ENCODE measurements at regions not wholly inside any gene's neighbourhood (a gene's known extent, or its start where the extent isn't known, plus 50 kb on each side); places are given as distances from the start of the nearest gene placed in this dataset.

DNA sequence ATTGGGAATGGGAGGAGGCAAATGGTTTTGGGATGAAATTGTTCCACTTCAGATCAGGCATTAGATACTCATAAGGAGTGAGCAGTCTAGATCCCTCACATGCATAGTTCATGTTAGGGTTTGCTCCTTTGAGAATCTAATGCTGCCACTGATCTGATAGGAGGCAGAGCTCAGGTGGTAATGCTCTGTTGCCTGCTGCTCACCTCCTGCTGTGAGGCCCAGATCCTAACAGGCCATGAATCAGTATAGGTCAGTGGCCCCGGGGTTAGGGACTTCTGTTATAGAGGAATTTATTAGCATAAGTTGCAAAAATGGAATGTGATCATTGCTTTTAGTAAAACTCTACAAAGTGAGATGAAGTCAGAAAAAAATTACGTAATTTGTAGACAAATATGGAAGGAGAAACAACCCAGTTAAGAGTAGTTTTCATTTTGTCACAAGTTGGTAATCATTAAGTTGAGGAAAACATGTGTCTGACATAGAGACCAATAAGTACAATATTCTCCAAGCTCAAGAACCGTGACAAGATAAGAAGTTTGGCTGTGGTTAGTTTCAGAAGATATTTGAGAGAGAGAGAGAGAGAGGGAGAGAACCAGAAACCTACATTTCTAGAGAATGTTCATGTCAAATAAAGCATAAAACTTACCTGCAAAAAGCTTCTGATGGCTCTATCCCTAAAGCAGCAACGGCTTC, 689.7 kb upstream of the PRMT6 start:
- Histone ChIP-seq H3K14ac (ENCODE audit: insufficient read depth, low read length) (no peak overlapping the region), H2BK120ac (ENCODE audit: low read depth, low read length, poor library complexity, severe bottlenecking) (no peak overlapping the region), H3K79me1 (ENCODE audit: insufficient read depth, low read depth, low read length, poor library complexity, severe bottlenecking) (no peaks in the 10 kb centered on the region), H3K18ac (ENCODE audit: insufficient read length, low read depth, low read length) (no peak overlapping the region), H4K8ac (replicated peaks; ENCODE audit: insufficient read length, low read depth, low read length) (no peak overlapping the region), H3K27ac (ENCODE audit: insufficient read length, low read depth, low read length) (no peak overlapping the region), H2BK20ac (ENCODE audit: low read depth, low read length, poor library complexity, severe bottlenecking) (no peak overlapping the region), H3K23me2 (ENCODE audit: insufficient read length, low read depth, low read length, poor library complexity, severe bottlenecking) (no peaks in the 10 kb centered on the region), H2BK15ac (ENCODE audit: low read depth, low read length) (no peak overlapping the region), H3K23ac (ENCODE audit: insufficient read length, low read depth, low read length) (no peak overlapping the region), H2BK5ac (ENCODE audit: insufficient read length, low read length) (no peak overlapping the region), H2AFZ (ENCODE audit: low read length) (no peak overlapping the region), H3K79me2 (ENCODE audit: insufficient read depth, low read length) (no peaks in the 10 kb centered on the region), H3K4me2 (ENCODE audit: insufficient read depth, insufficient read length, low read length) (no peak overlapping the region), H4K5ac (ENCODE audit: insufficient read length, low read depth, low read length) (no peak overlapping the region), H4K91ac (ENCODE audit: insufficient read length, low read depth, low read length) (no peak overlapping the region), H3K56ac (ENCODE audit: insufficient read length, low read depth, low read length) (no peak overlapping the region), H3K4me1 (ENCODE audit: insufficient read depth, low read length) (no peaks in the 10 kb centered on the region), H3K9ac (ENCODE audit: extremely low read depth, insufficient read length, low read length) (no peak overlapping the region), H3T11ph (ENCODE audit: low read length) (no peak overlapping the region), H2BK12ac (ENCODE audit: insufficient read length, low read depth, low read length) (no peak overlapping the region), H4K20me1 (ENCODE audit: control insufficient read depth, insufficient read depth, insufficient read length) (no peaks in the 10 kb centered on the region), H3K27me3 (ENCODE audit: insufficient read depth, low read length) (no peaks in the 10 kb centered on the region), H3K4ac (ENCODE audit: low read depth, low read length) (no peak overlapping the region), H3K9me3 (ENCODE audit: control insufficient read depth, low read depth, low read length) (no peaks in the 10 kb centered on the region), H2AK5ac (ENCODE audit: insufficient read length, low read length) (no peak overlapping the region)
- Mint-ChIP-seq H3K9me3 (peaks cover 3% of the 10 kb centered on the region in 2 experiments; a peak in 2 of 5 replicates), H3K27ac (no peak overlapping the region), H3K4me3 (no peak overlapping the region), H3K27me3 (ENCODE audit: low read depth) (no peaks in the 10 kb centered on the region), H3K36me3 (ENCODE audit: insufficient read depth in 1 of 3, low read depth in 3 of 3) (peaks cover 0 to 5% (median 3%) of the 10 kb centered on the region in 3 experiments; a peak in 2 of 7 replicates), H3K4me1 (peaks cover 0 to 2% of the 10 kb centered on the region in 2 experiments; a peak in 1 of 4 replicates)
- DNase-seq: no peak
- TF ChIP-seq CTCF (conservative IDR thresholded peaks at IDR 0.05): no peak
- WGBS (ENCODE audit: extremely low coverage, insufficient read length, low lambda C conversion rate): no CpG with 5 or more reads among the region's 4 CpGs

All from H9 (cell line).